SKM-1 treated with dmso at 0.1 percent for 144 hours (cell line): ENCODE measurements at regions not wholly inside any gene's neighbourhood (a gene's known extent, or its start where the extent isn't known, plus 50 kb on each side); places are given as distances from the start of the nearest gene placed in this dataset.

Experiments used
- DNase-seq: peaks from one replicate; lab custom pipeline; 2025; ENCODE audit not compliant: unreplicated experiment; lab: John Stamatoyannopoulos, UW

GRCh38 chr18:66150650-66151049 lies 399.8 kb downstream of the CDH7 start:
- no peak for DNase-seq

DNA sequence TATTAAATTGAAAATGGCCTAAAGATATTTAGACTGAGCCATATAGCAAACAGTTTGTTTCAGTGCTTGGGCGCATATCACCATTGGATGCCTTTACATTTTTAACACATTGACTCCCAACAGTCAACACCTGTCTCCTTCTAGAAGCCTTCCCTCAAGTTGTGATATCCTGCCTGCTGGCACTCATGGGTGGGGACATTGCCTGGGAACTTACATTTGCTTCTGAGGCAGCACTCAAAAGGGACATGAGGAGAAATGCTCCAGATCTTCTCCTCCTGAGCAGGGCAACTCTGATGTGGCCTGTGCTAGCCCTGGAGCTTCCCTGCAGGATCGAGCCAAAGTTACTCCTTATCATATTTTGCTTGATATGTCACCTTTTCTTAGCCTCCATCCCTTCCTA lies 392.2 kb downstream of the CDH7 start:
- DNase-seq, result no peak

DNA sequence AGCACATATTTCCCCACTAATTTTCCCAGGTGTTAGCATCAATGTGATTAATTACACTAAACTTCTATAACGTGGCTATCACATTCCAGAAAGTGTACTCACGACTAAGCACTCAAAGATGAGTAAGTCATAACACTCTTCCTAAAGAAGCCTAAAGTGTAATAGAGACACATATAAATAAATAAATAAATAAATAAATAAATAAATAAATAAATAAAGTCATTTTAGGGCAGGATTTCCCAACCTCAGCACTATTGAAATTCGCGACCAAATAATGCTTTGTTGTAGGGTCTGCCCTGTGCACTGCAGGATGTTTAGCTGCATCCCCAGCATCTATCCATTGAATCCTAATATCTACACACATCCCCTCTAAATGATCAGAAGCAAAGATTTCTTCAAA lies 390.9 kb downstream of the CDH7 start:
- DNase-seq, result no peak

DNA sequence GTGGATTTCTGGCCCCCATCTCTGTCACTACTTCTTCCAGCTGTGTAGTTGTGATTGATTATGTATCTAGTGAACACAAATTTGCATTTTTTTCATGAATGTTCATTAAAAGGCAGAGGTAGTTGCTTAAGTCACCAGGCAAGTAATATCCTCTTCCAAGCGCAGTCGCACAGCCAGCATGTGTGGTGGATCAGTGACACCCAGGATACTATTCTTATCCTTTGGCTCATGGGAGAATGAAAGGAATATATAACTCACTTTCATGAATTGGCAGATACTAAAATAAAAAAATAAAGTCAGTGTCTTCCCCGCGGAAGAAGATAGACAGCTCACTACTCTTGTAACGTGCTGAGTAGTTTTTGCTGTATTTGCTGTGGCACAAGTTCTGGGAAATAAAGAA lies 387.8 kb downstream of the CDH7 start:
- no peak for DNase-seq

DNA sequence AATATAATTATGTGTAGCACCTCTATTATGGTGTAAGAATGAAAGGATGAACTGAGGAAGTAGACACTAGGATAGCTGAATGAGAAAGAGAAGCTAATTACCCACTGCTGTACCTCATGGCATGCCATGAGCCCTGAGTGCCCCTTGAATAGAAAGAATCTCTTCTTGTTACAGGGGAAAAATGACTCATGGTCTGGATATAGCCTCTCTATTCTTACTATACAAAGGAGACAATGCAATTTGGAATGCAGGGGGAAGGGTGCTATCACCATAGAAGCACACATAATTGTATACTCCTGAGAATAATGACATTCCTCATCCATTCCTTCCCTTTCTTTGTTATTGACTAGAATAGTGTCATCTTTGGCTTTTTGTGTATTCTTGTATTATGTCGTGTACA lies 385.2 kb downstream of the CDH7 start:
- no peak for DNase-seq

DNA sequence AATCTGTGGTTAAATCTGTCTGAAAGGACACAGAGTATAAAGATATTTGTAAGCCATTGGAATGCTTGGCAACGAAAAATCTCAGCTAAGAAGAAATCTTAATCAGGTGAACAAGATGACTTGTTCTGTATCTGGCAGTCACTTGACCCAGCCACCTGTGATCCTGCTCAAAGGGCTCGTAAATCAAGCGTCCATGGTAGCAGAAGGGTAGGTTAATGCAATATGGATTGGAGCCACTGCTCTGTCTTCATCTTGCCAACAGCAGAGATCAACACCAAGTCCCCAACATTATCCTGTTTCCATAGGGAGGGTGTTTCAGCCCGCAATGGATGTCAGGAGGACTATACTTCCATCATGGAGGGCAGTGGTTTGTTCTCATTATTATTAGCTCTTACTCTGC lies 378.4 kb downstream of the CDH7 start:
- DNase-seq, result no peak

GRCh38 chr18:66126266-66126665 lies 375.5 kb downstream of the CDH7 start:
- no peak for DNase-seq

DNA sequence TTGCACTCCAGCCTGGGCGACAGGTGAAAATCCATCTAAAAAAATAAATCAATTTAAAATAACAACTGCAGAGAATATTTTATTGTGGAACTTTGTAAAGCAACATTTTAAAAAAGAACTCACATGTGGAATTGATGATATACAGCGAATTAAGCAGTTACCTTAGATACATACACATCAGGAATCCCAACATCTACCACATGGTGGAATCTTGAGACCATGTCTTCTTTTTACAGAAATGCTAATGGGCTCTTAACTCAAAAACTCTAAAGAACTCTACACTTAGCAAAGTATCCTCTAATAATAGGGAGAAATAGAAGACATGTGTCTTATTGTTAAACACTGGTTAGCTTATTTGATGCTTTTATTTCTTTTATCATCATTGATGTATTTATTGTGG lies 373.6 kb downstream of the CDH7 start:
- no peak for DNase-seq

- no peak for DNase-seq
These were observed 368.5 kb downstream of the CDH7 start for GRCh38 chr18:66119347-66119746.

- DNase-seq, result no peak
These were observed 360.2 kb downstream of the CDH7 start for GRCh38 chr18:66111018-66111417.

DNA sequence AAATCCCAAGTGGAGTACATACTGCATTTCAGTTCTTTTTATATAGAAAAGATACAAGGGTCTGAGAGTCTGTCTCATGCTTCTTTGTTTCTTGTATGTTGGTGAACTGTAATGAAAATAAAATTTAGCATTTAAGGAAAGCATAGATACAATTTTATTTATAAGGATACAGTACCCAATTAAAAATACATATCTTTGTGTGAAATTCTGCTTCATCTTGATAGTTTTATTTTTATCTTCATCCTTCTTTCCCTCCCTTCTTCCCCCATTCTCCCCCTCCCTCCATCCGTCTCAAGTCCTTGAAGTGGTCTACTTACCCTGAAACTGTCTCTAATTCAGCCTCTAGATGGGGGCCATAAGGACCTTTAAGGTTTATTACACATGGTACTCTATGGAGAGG lies 359.8 kb downstream of the CDH7 start:
- DNase-seq, result no peak

DNA sequence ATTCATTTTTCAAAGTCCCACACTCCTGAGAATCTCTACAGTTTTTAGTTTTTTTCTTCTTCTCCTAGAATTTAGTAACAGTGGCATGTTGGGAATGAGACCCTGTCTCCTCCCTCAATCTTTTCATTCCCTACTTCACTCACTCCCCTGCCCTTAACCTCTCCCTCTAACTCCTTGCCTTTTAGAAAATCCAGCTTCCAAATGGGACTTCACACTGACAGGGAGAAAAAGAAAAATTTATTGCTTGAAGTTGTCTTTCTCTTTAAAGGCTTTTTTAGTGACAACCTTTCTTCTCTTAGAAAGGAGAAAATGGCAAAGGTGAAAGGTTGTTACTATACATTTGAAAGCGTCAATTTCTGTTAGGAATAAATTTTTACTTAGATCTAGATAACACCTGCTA lies 359.2 kb downstream of the CDH7 start:
- DNase-seq, result no peak

DNA sequence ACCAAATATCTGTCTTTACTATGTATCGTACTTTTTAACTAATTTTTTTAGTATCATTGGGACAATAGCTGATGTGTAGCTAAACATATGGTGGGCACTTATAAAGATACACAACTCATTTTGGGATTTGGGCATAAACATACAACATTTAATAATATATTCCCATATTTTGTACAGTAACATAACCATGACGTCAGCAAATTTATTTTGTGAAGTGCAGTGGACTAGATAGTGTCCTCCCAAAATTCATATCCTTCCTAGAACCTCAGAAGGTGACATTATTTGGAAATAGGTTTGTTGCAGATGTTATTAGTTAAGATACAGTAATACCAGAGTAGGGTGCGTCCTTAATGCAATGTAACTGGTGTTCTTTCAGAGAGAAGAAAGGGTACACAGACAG lies 356.7 kb downstream of the CDH7 start:
- no peak for DNase-seq

- DNase-seq, result no peak
These were observed 354.2 kb downstream of the CDH7 start for GRCh38 chr18:66105016-66105415.

GRCh38 chr18:66103550-66103949 lies 352.7 kb downstream of the CDH7 start:
- no peak for DNase-seq

GRCh38 chr18:66083078-66083477 lies 332.3 kb downstream of the CDH7 start:
- no peak for DNase-seq

DNA sequence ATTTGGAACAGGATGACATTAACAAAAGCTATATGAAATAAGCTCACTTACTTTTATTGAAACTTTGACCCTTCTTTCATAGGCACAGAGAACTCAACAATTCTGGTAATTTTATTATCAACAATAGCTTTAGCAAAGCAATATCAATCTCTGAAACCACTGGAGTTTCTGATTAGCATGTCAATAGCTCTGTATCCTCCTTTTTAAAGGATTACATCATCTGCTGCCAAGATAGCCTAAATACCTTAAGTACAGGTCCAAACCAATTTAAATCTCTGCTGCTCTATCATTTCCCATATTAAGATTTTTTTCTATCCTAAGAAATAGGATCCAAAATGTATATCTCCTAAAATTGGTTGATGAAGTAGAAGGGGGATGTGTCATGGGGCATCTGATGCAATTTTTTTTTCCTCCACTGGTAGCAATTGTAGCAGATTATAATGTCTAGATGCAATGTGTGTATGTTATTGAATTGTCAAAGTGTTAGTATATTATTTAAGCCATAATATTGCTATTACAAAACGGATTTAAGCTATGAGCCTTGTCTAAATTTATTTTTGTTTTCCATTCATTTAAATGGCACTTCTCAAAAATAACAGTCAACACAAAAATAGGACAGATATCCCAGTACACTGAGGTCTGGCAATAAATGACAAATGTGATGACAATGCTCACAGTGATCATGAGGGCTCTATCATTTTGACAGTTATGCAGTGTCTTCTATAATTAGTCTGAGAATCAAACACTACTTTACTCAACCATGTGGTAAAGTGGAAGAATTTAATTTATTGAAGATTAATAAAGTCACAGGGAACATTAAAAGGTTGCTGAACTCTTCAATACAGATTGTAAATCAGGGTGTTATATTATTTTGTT lies 328.4 kb downstream of the CDH7 start:
- DNase-seq, result no peak

GRCh38 chr18:66077066-66077465 lies 326.3 kb downstream of the CDH7 start:
- no peak for DNase-seq

GRCh38 chr18:66066191-66066590 lies 315.4 kb downstream of the CDH7 start:
- DNase-seq, result no peak

DNA sequence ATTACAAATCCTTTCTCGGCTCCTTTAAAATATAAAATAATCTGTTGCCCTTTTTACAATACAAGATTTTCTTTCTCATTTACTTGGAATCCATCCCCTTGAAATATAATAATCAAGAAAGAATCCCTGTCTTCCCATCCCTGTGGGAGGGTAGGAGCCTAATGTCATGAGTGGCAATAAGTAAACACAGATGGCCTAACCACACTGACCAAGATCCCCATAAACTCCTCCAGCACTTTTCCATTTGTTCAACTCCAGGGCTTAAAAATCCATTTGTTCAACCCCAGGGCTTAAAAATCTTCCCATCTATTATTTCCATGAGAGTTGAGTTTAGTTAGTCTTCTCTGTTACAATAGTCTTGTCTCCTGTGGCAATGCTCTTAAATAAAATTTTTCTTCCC lies 297.6 kb downstream of the CDH7 start:
- no peak for DNase-seq

DNA sequence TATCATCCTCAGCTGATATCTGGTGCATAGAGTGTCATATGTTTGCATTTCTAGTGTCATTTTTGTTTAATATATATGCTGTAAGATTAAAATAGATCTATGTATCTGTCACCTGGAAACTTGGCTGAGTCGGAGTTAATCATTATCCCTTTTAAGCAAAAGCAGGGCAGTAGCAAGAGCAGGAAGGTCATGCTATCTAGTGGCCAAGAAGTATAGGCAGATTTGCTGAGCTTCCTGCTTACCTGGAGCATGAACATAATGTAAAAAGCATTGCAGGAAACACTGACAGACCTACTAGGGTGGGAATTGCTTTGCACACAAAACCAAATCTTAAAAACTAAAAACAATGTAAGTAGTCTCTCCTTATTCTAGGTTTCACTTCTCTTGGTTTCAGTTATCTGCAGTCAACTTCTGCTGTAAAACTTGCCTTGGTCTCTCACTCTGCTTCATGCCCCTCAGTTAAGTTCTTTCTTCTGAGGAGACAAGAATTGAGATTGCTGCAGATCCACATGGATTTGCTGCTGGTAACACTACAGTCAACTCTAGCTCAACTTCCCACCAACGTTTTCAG lies 295.3 kb downstream of the CDH7 start:
- DNase-seq, result no peak

DNA sequence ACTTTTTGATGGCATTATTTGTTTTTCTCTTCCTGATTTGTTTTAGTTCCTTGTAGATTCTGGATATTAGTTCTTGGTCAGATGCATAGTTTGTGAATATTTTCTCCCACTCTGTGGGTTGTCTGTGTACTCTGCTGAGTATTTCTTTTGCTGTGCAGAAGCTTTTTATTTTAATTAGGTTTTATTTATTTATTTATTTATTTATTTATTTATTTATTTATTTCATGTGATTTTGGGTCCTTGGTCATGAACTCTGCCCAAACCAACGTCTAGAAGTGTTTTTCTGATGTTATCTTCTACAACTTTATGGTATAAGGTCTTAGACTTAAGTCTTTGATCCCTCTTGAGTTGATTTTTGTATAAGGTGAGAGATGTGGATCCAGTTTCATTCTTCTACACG lies 292.2 kb downstream of the CDH7 start:
- no peak for DNase-seq

DNA sequence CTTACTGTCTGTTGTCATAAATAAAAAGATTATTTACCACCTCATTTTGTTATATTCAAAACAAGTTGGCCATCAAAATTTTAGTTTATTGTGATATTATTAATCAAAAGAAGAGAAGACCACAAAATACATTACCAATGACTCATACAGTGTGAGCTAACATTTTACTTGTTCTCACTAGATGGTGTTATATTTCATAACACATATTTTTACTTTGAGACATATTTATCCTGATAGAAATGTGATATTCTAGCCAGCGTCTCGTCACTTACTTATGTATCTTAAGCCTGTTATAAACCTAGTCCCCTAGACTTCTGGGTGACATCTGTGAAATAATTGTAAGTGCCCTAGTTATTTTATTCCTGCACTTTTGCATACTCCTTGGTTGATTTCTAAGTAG lies 263.2 kb downstream of the CDH7 start:
- no peak for DNase-seq
